ENCODE measurements at regions not wholly inside any gene's neighbourhood (a gene's known extent, or its start where the extent isn't known, plus 50 kb on each side); places are given as distances from the start of the nearest gene placed in this dataset.
A peak's percentile ranks its signal among the peaks of the same experiment; 100 is the strongest.

- peaks cover 39% of the 10 kb centered on the region for H3K27me3 Mint-ChIP-seq
- H3K4me1 Mint-ChIP-seq: peaks cover 11% of the 10 kb centered on the region
- DNase-seq: no peak
- no peak for ATAC-seq
- H3K27ac Mint-ChIP-seq: no peak overlapping the region
- H3K4me3 Mint-ChIP-seq: no peak overlapping the region
- H3K9me3 Mint-ChIP-seq: peaks cover 0 to 4% of the 10 kb centered on the region in 2 donors
Measured at GRCh38 chr18:34159691-34160185, 65.0 kb downstream of the NOL4 start.

DNA sequence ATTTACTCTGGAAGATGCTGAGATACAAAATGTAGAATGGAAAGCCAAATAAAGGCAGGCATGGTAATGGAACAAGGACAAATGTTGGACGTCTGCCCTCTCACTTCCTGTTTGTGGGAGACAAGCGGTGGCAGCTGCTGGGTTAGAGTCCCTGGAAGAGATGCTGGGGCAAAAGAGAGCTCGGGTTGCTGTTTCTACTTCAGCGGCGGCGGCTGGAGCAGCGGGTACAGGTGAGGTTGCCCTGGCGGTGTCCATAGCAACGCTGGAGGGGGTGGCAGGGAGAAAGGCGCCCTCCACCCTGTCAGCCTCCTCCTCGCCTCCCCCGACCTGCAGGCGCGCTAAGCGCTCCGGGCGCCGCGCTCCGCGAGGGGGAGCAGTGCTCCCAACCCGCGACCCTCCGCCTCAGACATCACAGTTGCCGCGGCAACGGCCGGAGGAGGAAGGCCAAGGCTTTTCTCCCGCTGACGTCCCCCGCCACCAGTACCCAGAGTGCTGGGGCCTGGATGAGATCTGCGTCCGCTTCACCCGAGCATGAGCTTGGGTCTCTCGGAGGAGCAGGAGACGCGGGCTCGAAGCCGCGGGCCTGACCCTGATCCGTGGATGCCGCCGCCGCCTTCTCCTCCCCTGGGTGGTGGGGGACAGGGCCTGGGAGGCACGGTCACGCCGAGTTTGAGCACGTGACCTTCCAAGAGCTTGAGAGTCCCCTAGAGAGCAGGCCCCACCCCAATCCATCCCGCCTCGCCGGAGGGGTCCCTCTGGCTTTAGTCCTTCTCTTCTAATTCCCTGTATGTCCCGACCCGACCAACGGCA lies 65.6 kb downstream of the NOL4 start:
- peaks cover 0 to 4% of the 10 kb centered on the region in 2 donors for H3K9me3 Mint-ChIP-seq

GRCh38 chr18:34153711-34154110 lies 71.0 kb downstream of the NOL4 start:
- no peak overlapping the region for H3K4me3 Mint-ChIP-seq
- H3K9me3 Mint-ChIP-seq: no peaks in the 10 kb centered on the region
- peaks cover under 1% of the 10 kb centered on the region for H3K4me1 Mint-ChIP-seq
- DNase-seq (no peak), ATAC-seq (peak; percentile 37)
- H3K27me3 Mint-ChIP-seq: peaks cover 16% of the 10 kb centered on the region
- H3K27ac Mint-ChIP-seq: peak overlapping the region in 1 of 2 donors; percentile 4

More for the DNA sequence above, 65.6 kb downstream of the NOL4 start:
- Mint-ChIP-seq H3K27ac (no peak overlapping the region), H3K27me3 (peaks cover 39% of the 10 kb centered on the region), H3K4me3 (peak overlapping the region in 1 of 2 donors; percentile 6), H3K4me1 (peaks cover 11% of the 10 kb centered on the region)
- ATAC-seq (peak; percentile 37), DNase-seq (no peak)

DNA sequence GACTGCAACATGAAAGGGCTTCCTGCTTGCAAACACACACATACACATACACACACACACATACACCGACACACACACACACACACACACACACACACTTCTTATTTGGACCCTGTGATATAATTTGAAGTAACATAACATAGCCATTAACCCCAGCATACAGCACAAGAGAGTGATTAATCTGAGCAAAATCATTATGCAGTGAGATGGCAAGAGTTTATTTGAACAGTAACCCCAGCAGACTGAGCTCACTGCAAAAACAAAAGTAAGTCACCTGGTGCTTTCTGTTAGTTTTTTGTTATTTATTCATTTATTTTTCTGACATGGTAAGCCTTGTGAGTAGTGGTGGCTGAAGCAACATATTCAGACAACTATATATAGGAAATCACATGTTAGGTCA lies 93.7 kb downstream of the NOL4 start:
- Mint-ChIP-seq H3K27me3 (no peaks in the 10 kb centered on the region), H3K9me3 (peaks cover 0 to 14% of the 10 kb centered on the region in 2 donors), H3K27ac (no peak overlapping the region), H3K4me3 (no peak overlapping the region), H3K4me1 (no peaks in the 10 kb centered on the region)
- ATAC-seq: no peak
- DNase-seq: no peak

- DNase-seq: no peak
- peaks cover 0 to 2% of the 10 kb centered on the region in 2 donors for H3K9me3 Mint-ChIP-seq
- no peaks in the 10 kb centered on the region for H3K4me1 Mint-ChIP-seq
- no peak for ATAC-seq
- H3K4me3 Mint-ChIP-seq: no peak overlapping the region
- no peaks in the 10 kb centered on the region for H3K27me3 Mint-ChIP-seq
- no peak overlapping the region for H3K27ac Mint-ChIP-seq
Measured at GRCh38 chr18:34128436-34128835, 96.3 kb downstream of the NOL4 start.

- no peaks in the 10 kb centered on the region for H3K9me3 Mint-ChIP-seq
- H3K4me1 Mint-ChIP-seq: no peaks in the 10 kb centered on the region
- H3K27me3 Mint-ChIP-seq: no peaks in the 10 kb centered on the region
- no peak overlapping the region for H3K27ac Mint-ChIP-seq
- H3K4me3 Mint-ChIP-seq: no peak overlapping the region
- DNase-seq (no peak), ATAC-seq (no peak)
Measured at GRCh38 chr18:34126121-34126520, 98.6 kb downstream of the NOL4 start.

DNA sequence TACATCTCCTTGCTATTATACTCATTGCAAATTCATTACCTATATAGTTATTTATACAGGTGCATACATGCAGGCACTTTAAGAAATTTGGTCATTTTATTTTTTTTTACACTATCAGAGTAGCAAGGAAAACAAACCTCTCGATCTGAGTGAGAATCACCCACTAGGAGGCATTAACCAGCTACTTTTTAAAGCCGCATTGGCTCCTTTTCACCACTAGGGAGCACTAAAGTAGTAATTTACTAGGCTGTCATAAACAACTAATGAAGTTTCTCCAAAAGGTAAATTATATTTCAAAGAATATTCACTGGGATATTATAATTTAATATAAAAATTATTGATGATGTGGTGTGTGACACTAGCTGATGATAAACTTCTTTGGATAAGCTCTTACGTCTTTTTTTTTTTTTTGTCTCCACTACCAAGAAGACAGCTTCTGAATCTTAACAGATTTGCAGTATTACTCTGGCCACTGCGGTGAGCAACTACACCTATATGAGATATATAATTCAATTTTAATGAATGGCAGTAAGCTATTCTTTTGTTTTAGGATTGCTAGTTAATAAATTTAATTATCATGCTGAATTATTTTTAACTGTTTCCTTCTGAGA lies 101.9 kb downstream of the NOL4 start:
- H3K4me1 Mint-ChIP-seq: no peaks in the 10 kb centered on the region
- H3K27me3 Mint-ChIP-seq: no peaks in the 10 kb centered on the region
- H3K27ac Mint-ChIP-seq: no peak overlapping the region
- ATAC-seq (no peak), DNase-seq (peak in 1 of 2 donors; percentile 9)
- H3K9me3 Mint-ChIP-seq: peaks cover 0 to 3% of the 10 kb centered on the region in 2 donors
- no peak overlapping the region for H3K4me3 Mint-ChIP-seq

DNA sequence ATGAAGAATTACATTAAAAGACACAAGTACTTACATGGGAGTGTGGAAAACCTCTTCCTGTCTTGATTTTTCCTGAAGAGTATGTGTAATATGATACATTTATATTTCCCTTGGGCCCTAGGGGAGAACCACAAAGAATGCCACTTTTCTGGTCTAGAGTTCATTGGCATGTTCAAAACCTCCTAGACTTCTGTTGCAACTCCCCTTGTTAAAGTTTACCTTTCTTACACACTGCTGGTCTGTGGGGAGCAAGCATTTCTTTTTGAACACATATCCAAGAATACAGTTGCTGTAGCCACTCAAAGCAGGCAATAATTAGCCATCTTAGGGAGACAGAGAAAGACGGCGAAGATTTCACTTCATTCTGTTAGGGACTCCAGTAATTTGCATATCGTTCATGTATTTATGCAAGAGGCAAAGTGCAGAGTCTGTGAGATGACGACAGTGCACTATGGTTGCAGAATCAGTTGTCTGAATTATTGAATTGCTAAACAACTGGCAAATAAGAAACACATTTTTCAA lies 103.5 kb downstream of the NOL4 start:
- Mint-ChIP-seq H3K27ac (no peak overlapping the region), H3K4me1 (no peaks in the 10 kb centered on the region), H3K4me3 (no peak overlapping the region), H3K9me3 (peaks cover 0 to 3% of the 10 kb centered on the region in 2 donors), H3K27me3 (no peaks in the 10 kb centered on the region)
- no peak for ATAC-seq
- DNase-seq: no peak

GRCh38 chr18:34120294-34120693 lies 104.4 kb downstream of the NOL4 start:
- Mint-ChIP-seq H3K9me3 (peaks cover 0 to 3% of the 10 kb centered on the region in 2 donors), H3K4me1 (no peaks in the 10 kb centered on the region), H3K4me3 (no peak overlapping the region), H3K27ac (no peak overlapping the region), H3K27me3 (no peaks in the 10 kb centered on the region)
- DNase-seq (no peak), ATAC-seq (no peak)

DNA sequence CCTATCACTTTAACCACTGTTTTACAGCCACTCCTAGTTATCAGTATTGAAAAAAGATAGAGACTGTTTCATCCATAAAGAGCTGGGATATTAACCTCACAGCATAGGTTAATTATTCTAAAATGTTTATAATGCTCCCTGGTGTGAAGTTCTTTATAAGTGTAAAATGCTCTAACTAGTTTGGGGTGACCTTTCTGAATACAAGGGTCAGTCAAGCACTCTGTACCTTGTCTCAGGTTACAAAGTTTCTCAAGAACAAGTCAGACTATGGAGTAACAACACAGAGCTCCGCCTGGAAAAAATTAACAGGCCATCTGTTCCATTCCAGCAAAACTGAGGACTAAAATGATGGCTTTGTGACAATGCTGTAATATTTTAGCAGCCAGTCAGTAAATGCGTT lies 107.4 kb downstream of the NOL4 start:
- Mint-ChIP-seq H3K27me3 (no peaks in the 10 kb centered on the region), H3K9me3 (peaks cover 0 to 3% of the 10 kb centered on the region in 2 donors), H3K4me1 (no peaks in the 10 kb centered on the region), H3K4me3 (no peak overlapping the region), H3K27ac (no peak overlapping the region)
- DNase-seq (no peak), ATAC-seq (no peak)

- ATAC-seq (no peak), DNase-seq (no peak)
- Mint-ChIP-seq H3K4me1 (no peaks in the 10 kb centered on the region), H3K27ac (no peak overlapping the region), H3K27me3 (no peaks in the 10 kb centered on the region), H3K9me3 (peaks cover 0 to 2% of the 10 kb centered on the region in 2 donors), H3K4me3 (no peak overlapping the region)
Measured at GRCh38 chr18:34115409-34116081, 109.2 kb downstream of the NOL4 start.

DNA sequence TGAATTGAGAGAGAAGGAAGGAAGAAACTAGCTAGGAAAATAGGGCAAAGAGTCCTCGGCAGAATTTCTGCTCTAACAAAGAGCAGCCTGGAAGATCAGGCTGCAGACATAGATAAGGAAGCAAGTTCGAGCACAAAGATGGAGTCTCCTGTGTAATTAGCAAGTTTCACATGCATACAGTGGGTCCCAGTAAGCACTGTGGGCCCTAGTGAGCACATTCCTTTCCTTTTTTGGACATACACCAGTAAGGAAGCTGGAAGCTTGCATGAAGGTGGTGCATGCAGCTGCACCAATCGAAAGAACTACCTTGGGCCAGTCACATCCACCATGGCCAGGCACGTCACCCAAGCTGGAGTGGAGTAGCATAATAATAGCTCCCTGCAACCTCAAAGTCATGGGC lies 109.7 kb downstream of the NOL4 start:
- Mint-ChIP-seq H3K27me3 (no peaks in the 10 kb centered on the region), H3K27ac (no peak overlapping the region), H3K4me3 (no peak overlapping the region), H3K9me3 (no peaks in the 10 kb centered on the region), H3K4me1 (no peaks in the 10 kb centered on the region)
- ATAC-seq: no peak
- DNase-seq: no peak

DNA sequence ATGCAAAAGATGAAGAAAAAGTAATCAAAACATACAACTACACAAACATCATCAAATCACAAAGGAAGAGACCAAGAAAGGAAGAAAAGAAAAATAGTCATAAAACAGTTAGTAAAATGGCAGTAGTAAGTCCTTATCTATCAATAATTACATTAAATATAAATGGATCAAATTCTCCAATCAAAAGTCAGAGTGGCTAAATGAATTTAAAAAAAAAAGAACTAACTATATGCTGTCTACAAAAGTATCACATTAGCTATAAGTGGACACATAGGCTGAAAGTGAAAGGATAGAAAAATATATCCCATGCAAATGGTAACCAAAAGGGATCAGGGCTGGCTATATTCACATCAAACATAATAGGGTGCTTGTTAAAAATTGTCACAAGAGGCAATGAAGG lies 116.5 kb downstream of the NOL4 start:
- Mint-ChIP-seq H3K9me3 (peaks cover 14% of the 10 kb centered on the region in 2 donors), H3K4me3 (no peak overlapping the region), H3K27ac (no peak overlapping the region), H3K27me3 (no peaks in the 10 kb centered on the region), H3K4me1 (no peaks in the 10 kb centered on the region)
- DNase-seq (no peak), ATAC-seq (no peak)

DNA sequence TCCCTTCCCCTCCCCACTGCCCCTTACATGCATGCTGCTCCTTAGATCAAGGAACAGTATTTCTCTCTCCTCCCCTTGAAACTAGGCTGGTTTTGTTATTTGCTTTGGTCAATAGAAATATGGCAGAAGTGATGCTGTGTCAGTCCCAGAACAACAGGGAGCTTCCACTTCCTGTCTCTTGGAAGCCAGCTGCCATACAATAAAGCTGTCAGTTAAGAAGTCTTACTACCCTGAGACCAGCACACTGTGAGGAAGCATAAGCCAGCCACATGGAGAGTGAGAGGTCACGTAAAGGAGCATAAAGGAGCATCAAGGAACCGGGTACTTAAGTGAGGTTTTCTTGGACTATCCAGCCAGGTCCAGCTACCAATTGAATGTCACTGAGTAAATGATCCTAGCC lies 126.6 kb downstream of the NOL4 start:
- Mint-ChIP-seq H3K9me3 (no peaks in the 10 kb centered on the region), H3K27ac (no peak overlapping the region), H3K4me3 (no peak overlapping the region), H3K27me3 (no peaks in the 10 kb centered on the region), H3K4me1 (no peaks in the 10 kb centered on the region)
- ATAC-seq (no peak), DNase-seq (no peak)

GRCh38 chr18:34097312-34097711 lies 127.4 kb downstream of the NOL4 start:
- Mint-ChIP-seq H3K27me3 (no peaks in the 10 kb centered on the region), H3K27ac (no peak overlapping the region), H3K4me3 (no peak overlapping the region), H3K9me3 (no peaks in the 10 kb centered on the region), H3K4me1 (no peaks in the 10 kb centered on the region)
- DNase-seq: no peak
- no peak for ATAC-seq

DNA sequence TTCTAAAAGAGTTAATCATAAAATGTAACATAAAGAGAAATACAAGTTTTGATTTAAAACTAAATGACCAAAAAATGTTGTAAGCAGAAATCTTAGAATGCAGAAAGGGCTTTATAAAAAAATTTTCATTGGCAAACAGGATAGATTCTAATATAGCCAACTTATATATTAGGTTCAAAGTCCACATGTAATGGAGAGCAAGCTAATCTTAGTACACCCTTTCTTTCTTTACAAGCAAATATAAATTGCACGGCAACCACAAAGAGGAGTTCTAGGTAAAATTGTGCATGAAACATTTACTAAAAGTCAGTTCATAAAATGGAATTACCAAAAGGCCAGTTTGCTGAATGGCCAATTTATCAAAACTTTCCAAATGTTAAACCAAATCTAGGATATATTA lies 130.6 kb downstream of the NOL4 start:
- no peak for DNase-seq
- Mint-ChIP-seq H3K4me3 (no peak overlapping the region), H3K27me3 (no peaks in the 10 kb centered on the region), H3K9me3 (peaks cover 8 to 10% of the 10 kb centered on the region in 2 donors), H3K4me1 (no peaks in the 10 kb centered on the region), H3K27ac (no peak overlapping the region)
- ATAC-seq: no peak
